ENCODE measurements at regions not wholly inside any gene's neighbourhood (a gene's known extent, or its start where the extent isn't known, plus 50 kb on each side); places are given as distances from the start of the nearest gene placed in this dataset.

DNA sequence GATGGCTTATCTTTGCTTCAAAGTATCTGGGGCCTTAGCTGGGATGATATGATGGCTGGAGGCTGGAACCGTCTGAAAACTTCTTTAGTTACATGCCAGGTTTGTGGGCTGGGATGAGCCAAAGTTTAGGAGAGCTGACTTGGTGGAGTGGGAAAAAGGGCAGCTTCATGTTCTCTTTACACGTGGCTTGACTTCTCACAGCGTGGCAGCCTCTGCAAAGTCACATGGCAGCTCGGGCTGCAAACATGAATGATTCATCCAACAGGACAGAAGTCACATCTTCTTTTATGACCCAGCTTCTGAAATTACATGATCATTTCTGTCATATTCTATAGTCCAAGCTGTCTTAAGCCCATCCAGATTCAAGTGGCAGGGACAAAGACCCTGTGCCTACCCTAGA lies 176.0 kb downstream of the OLFM4 start:
- DNase-seq (ENCODE audit: low read depth) = no peak

DNA sequence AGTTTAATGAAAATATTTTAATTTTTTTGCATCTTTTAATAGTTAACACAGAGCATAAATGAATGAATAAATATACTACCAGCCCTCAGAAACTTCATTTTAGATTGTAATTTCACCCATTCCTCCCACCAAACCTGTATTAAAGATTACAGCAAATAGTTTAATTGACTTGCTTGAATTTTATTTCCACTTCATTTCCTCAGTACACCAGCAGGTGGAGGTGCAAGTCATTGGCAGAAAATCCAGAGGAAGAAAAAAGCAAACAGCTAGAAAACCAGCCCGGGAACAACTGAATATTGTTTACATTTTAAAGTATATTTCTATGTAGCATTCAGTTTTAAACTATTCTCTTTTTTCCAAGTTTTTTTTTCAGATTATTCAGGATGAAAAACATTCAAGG lies 177.8 kb downstream of the OLFM4 start:
- no peak for DNase-seq (ENCODE audit: low read depth)

DNA sequence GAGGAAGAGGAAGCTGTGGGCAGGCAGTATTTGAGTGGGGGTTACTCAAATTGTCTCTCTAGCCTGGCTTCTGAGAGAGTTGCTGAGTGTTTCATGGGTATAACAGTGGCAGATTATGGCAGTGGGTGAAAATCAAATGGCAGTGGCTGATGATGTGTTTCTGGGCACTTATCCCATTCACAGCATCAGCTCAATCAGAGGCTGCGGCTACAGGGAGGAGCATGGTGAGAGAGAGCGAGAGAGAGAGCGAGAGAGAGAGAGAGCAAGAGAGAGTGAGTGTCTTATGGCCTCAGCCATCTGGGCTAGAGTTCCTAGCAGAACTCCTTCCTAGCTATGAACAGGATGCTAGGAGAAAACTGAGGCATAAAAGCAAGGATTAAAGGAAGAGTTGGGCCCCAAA lies 178.9 kb downstream of the OLFM4 start:
- no peak for DNase-seq (ENCODE audit: low read depth)

DNA sequence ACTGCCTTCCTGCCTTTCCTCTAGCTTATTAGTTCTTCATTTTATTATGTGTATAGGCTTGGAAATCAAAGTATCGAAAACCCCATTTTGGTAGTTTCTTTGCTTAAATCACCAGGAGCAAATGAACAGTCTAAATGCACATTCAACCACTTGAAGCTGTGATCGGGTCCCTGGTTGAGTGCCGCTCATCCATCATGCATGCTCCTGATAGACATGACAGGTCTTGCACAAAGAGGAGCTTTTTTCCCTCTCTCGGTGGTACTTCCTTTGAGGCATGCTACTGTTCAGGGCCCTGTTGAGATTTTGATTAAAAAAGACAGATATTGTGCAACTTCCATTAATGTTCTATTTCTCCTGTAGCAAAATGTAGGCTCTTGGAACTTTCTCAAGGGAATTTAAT lies 185.8 kb downstream of the OLFM4 start:
- no peak for DNase-seq (ENCODE audit: low read depth)

DNA sequence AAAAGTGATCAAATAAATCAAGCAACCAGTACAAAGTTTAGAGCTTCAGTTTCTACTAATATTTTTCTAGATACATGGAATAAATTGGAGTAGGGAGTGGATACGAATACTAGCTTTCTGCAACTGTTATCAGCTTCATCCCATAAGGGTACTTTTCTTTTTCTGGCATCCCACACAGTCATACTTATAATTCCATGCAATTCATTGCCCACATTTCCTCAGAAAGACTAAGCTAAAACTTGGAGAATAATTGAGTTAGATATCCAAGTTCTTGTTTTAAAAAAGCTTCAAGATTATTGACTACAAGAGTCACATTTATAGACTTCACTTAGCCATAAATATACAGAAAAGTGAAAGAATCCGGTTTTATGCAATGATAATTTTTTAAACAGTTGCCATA lies 186.9 kb downstream of the OLFM4 start:
- DNase-seq (ENCODE audit: low read depth) = no peak

DNA sequence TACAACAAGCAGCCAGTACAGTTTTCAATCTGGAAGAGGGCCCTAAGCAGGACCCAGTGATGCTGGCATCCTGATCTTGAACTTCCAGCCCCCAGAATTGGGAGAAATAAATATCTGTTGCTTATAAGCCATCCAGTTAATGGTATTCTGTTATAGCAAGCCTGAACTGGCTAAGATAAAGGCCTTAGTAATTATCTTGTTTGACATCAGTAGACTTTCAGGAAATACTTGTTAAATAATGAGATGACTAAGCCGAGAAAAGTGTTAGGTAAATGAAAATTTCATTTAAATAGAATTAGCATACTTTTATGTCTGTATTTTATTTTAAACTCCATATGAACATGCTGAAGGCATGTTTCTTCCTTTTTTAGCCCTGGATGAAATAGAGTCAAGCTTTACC lies 188.2 kb downstream of the OLFM4 start:
- DNase-seq (ENCODE audit: low read depth) = no peak

DNA sequence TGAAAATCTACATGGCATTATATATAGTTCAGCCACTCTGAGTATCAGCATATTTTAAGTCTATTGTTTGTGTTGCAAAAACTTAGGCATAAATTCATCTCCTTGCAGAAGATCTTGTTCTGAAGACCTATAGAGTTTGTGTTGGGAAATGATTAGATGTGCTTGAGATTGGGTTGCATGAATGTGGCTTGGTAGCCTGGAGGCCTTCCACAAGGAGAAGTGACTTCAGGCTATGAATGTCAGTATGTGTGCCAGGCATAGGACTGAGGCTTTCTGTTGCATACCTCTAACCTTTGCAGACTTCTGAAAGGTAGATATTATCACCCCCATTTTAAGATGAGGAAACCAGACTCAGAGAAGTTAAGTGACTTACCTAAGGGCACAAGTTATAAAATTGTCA lies 188.6 kb downstream of the OLFM4 start:
- no peak for DNase-seq (ENCODE audit: low read depth)

DNA sequence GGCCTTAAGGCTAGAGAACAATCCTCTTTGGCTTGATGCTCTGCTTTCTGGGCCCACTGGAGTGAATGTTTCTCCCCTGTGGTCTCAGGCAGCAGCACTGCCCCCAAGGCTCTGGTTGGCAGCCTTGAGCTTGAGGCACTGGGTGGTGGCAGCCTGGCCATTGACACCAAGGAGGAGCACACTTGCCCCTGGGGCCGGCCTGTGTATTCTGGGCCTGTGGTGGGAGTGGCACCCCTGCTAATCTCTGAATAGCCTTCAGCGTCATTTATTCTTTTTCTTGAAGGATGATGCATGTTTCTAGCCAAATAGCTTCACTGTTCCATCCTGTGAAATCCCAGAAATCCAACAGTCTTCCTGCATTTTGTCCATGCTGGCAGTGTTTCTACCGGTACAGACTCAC lies 191.4 kb downstream of the OLFM4 start:
- DNase-seq (ENCODE audit: low read depth) = no peak

DNA sequence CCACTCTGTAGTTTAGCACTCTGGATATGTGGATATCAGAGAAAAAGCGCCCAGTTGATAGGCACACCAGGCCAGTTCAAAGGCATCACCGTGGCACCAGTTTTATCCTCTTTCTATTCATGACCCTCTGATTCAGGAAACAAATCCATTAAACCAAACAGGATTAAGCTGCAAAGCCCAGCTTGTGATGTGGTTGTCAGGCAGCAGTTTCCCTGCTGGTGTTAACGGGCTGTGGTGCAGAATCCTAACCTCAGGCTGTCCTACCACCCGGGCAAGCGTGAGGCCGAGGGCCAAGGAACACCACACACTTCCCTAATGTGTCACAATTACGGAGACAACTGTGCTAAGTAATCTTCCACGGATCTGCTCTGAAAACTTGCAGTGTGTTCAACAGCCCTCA lies 209.1 kb downstream of the OLFM4 start:
- DNase-seq (ENCODE audit: low read depth) = no peak

DNA sequence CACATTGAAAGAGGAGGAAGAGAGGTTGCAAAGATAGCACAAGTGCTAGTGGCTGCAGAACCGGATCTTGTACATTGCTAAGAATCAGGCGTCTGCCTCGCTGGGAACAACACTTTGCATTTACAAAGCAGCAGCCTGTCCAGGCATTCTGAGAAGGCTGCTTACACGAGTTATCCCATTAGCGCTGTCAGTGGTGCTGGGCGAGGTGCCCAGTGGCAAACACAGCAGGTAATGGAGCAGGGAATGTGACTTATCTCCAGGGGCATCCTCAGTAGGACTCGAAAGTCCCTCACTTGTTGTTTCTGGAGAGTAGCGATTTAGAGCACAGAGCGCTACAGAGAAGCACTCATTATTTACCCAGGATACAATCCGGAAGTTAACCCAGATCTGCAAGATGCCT lies 209.6 kb downstream of the OLFM4 start:
- no peak for DNase-seq (ENCODE audit: low read depth)

DNA sequence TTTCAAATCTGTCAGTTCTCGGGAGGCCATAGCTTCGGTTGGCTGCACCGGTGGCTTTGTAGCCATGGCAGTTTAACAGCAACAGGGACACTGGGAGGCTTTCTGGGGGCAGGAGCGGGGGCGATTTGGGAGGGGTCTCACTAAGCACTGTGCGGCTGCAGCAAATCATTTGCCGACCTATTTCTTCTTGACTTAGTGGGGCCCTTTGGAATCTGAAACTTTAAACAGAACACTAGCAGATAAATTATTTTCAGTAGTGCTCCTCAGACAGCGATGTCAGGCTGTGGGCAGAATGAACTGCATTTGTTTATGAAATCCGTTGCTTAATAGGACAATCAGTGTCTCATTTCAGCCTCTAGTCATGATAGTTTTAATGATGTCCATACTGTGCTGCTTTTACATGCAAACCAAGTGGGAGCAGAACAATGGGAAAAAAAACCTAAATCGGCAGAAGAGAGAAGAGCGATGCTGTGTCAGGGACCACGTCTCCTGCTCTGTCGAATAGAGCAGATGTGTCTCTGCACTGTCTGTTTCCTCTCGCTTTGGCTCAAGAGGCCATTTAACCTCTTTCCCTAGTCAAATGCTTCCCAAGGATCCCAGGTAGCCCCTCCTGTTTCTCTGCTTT lies 211.9 kb downstream of the OLFM4 start:
- DNase-seq (ENCODE audit: low read depth) = no peak

DNA sequence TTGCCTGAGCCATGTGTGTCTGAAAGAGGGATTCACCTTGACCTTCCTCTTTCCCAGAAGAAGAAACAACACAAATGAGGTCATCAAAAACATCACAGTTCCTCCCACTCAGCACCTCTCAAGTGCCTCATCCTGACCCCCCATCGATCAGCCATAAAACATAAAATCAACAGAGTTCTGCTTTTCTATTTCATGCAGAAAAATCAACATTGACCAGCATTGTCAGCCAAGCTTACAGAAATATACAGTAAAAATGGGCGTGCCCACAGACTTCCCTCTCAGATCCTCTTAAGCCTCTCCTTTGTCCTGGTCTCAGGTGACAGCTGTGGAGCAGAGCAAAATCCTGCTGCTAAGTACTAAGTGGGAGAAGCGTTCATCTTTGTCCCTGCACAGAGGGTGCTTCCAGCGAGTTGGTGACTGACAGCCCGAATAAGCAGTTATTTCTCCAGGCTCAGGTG lies 213.3 kb downstream of the OLFM4 start:
- no peak for DNase-seq (ENCODE audit: low read depth)

DNA sequence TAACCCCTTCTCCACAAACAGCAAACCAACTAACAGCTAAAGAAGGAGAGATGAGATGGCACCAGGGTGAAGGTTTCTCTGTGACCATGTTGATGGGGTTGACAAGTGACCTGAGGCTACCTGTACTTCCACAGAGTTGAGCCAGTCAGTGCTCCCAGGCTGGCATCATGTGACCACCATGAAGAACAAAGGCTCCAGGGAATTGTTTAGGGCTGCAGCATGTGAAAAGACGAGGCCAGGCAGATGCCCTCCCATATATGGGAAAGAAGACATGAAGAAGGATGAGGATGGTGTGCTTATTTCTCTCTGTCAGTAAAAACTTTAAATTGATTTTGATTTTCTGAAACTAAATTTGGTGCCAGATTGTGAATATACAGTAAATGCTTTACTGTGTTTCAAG lies 220.6 kb downstream of the OLFM4 start:
- DNase-seq (ENCODE audit: low read depth) = no peak

DNA sequence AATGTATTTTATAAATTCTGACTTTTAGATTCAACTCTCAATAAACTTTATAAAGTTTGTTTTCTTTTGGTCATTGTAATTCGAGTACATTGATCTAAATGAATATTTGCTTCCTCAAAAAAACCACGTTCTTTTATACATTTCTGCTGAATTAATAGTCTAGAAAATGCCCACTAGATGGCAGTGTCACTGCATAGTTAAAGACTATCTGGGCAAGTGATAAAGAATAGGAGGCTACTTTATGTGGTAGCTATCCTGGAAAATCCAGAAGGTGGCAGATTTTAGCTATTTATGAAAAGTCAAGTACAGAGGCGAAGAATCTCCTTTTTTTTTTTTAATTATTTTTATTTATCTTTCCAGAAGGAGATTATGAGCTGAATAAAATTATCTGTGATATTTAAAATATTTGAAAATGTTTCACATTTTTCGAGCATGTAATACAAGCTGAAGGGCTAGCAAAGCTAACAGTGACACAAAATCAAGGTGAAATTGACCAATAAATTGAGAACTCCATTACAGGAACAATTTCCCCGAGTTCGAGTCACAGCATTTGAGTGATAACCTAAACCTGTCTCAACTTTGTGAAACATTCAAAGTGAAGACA lies 221.8 kb downstream of the OLFM4 start:
- DNase-seq (ENCODE audit: low read depth) = peak; percentile 38

DNA sequence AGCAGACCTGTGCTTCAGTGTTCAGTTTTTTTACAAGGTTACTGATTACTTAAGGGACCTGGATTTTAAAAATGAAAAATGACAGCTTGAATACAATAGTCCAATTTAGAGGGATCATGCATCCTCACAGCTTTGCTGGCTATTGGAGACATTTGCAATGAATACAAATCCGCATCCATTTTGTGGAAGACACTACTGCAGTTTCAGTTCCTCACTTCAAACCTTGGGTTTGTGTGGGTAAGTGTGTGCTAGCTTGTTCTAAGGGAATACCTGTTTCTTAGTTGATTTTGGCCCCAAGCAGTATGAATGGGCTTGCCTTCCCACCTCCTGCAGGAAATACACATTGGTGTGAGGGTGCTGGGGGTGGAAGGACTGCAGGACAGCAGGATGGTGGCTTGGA lies 222.4 kb downstream of the OLFM4 start:
- no peak for DNase-seq (ENCODE audit: low read depth)

DNA sequence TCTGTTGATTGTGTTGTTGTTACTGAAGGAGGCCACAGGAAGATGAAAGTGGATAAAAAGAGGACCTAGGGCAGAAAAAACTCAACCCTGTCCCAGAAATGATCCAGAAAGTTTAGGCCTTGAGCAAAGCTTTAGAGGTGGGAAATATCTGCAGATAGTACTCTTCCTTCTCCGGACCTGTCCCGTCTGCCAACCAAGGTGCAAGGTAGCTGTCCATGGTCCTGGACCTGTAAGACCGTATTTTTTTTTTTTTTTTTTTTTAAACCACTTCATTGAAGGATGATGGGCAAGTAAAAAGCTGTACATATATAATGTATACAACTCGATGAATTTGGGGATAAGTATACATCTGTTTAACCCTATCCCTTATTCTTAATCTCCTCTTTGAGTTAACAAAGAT lies 225.9 kb downstream of the OLFM4 start:
- DNase-seq (ENCODE audit: low read depth) = no peak

DNA sequence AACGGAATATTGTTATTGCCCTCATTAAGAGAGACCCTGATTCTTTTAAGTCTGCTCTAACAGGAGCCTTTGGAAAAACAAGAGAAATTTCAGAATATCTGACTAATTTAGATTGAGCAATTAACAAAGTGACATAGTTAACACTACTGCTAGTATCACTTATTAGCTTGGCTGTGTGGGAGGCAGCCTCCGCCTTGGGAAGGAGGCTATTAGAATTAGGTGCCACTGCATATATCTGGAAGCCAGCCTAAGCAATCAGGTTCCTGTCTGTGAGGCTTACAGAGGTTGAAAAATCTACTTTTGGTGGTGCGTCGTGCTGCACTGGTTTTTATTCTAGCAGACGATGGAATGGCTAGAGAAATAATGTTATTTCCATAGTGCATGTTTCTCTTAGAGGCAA lies 227.2 kb downstream of the OLFM4 start:
- DNase-seq (ENCODE audit: low read depth) = no peak

DNA sequence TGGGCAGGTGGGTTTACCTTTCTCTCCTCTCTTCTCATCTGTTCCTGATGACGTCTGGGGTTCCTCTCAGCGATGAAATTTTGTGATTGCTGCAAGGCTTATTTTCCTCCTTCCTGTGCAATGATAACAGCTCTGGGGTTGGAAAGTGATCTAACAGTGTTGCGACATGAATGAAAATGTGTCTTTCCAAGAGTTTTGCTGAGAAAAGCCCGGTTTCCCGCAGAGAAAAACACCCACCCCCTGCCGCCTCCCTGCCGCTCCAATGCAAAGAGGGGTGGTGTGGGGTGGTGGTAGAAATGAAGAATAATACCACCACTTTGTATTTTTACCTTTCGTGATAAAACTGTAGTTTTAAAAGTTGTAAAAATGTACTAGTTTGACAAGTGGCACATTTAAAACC lies 232.0 kb downstream of the OLFM4 start:
- DNase-seq (ENCODE audit: low read depth) = no peak

DNA sequence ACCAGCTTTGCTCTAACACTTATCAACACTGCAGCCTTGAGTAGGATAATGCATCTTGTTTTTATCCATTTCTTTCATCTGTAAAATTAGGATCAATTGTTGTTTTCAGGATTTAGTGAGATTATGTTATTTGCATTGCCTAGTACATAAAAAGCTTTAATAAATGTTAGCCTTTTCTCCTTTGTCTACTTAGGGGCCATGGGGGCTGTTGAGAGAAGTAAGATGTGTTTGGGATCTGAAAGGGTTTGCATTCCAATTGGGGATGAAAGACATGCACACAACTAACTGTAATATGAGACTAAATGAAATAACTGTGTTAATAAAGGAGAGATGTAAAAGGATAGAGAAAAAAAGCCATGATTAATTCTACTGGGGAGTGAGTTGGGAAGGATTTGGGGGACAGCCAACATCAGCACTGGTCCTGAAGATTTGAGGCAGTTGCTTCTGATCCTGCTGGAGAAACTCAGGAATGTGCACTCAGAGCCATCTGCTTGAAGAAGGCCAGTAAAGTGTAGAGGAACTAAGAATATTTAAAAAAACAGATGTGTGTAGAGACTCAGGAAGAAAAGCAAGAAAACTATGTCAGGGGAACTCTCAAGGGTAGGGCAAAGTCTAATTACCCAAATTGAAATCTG lies 236.3 kb downstream of the OLFM4 start:
- DNase-seq (ENCODE audit: low read depth) = no peak

DNA sequence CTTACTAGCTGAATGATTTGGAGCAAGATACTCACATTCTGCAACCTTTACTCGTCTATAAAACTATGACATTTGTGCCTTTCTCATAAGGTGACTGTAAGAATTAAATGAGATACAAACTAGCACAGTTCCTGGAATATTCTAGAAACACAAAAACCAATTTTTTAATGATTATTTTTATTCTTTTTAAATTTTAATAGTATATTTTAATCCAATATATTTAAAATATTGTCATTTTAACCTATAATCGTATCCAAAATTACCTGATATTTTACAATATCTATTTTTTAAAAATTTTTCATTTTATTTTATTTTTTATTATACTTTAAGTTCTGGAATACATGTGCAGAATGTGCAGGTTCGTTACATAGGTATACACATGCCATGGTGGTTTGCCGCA lies 238.1 kb downstream of the OLFM4 start:
- no peak for DNase-seq (ENCODE audit: low read depth)

DNA sequence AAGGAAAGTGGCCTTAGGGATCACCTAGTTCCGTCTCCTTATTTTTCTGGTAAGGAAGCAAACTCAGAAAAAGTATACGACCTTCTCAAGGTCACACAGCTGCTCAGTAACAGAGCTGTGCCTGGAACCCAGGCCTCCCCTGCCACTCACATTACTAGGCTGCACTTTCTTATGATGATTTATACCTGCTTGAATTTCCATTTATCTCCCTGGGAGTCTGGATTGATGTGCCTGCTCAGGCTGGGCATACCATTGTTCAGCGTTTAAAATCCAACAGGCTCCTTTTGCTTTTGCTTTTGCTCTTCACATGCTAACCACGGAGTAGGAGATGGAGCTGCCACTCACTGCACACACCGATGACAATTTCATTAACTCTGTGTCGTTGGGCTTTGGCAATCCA lies 241.0 kb downstream of the OLFM4 start:
- no peak for DNase-seq (ENCODE audit: low read depth)

DNA sequence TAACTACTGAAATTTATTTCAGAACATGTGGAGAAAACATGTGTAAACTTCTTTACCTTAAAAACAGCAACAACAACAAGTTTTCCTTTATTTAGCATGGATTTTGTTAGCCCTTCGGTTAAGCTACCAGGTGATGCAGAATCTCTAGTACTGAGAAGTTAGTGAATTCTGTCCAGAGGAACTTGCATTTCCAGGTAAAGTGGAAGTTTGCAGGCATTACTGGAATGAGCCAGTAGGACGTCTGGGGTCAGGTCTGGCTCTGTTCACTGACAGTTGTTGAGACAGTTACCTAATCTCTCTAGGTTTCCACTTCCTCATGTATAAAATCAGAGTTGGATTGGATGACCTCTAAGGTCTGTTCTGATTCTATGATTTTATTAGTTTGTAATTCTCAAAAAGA lies 244.3 kb downstream of the OLFM4 start:
- DNase-seq (ENCODE audit: low read depth) = no peak

DNA sequence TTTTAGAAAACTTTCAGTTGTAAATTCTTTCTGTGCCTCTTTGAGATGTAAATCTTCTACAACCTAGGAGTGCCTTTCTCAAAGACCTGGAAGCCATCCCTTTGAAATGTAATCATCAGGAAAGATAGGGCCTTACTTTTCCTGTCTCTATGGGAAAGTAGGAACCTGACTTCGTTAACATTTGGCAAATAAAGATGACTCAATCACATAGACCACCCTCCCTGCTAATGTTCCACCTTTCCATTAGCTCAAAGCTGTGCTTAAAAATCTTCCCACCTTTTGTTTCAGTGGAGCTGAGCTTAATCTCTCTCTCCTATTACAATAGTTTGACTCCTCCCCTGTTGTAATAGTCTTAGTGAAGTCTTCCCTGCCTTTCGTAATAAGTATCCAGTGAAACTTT lies 247.7 kb downstream of the OLFM4 start:
- DNase-seq (ENCODE audit: low read depth) = no peak

DNA sequence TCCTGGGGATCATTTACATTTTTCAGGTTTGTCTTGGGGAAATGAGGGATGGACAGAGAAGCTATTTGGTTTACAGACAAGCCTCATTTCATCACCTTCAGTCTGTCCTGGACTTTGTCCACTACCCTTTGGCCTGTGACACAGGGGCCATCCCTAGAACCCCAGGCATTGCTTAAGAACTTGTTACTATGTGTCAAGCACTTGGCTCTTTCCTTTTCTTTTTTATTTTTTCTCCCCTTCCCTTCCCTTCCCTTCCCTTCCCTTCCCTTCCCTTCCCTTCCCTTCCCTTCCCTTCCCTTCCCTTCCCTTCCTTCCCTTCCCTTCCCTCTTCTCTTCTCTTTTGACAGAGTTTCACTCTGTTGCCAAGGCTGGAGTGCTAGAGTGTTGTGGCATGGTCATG lies 253.1 kb downstream of the OLFM4 start:
- no peak for DNase-seq (ENCODE audit: low read depth)
